HPDE6-E6E7 (cell line): ENCODE measurements at regions not wholly inside any gene's neighbourhood (a gene's known extent, or its start where the extent isn't known, plus 50 kb on each side); places are given as distances from the start of the nearest gene placed in this dataset.
"Not testable (repeated sequence)": the region's sequence is repeated elsewhere in the genome, so short reads cannot be mapped to it uniquely, and the experiment has no call there.

ENCODE experiments used
- DNase-seq: peaks from one replicate; pipeline ENCODE4 v3.0.0; 2011; ENCODE audit warnings: missing footprints; ENCODE audit errors: extremely low spot score

GRCh38 chr3:6421666-6422445, 439.1 kb upstream of the GRM7 start:
- DNase-seq = no peak

GRCh38 chr3:6425289-6425820, 435.6 kb upstream of the GRM7 start:
- DNase-seq = no peak

GRCh38 chr3:6428276-6428675, 432.6 kb upstream of the GRM7 start:
- DNase-seq = not testable (repeated sequence)

- DNase-seq = no peak
Measured at GRCh38 chr3:6435951-6436350, 425.0 kb upstream of the GRM7 start.

- DNase-seq = no peak
Measured at GRCh38 chr3:6437631-6438030, 423.3 kb upstream of the GRM7 start.

- no peak for DNase-seq
Measured at GRCh38 chr3:6438031-6438430, 422.9 kb upstream of the GRM7 start.

GRCh38 chr3:6439226-6439625, 421.7 kb upstream of the GRM7 start:
- DNase-seq = no peak

- DNase-seq = no peak
Measured at GRCh38 chr3:6439824-6440223, 421.1 kb upstream of the GRM7 start.

- DNase-seq = no peak
Measured at GRCh38 chr3:6444888-6445658, 415.8 kb upstream of the GRM7 start.

GRCh38 chr3:6447166-6447801, 413.6 kb upstream of the GRM7 start:
- no peak for DNase-seq

- no peak for DNase-seq
Measured at GRCh38 chr3:6448011-6448410, 412.9 kb upstream of the GRM7 start.

GRCh38 chr3:6449099-6449498, 411.8 kb upstream of the GRM7 start:
- DNase-seq = no peak

- DNase-seq = no peak
Measured at GRCh38 chr3:6452974-6453373, 407.9 kb upstream of the GRM7 start.

- DNase-seq = no peak
Measured at GRCh38 chr3:6455031-6455430, 405.9 kb upstream of the GRM7 start.

GRCh38 chr3:6467186-6467585, 393.7 kb upstream of the GRM7 start:
- no peak for DNase-seq

- DNase-seq = no peak
Measured at GRCh38 chr3:6468589-6468988, 392.3 kb upstream of the GRM7 start.

- no peak for DNase-seq
Measured at GRCh38 chr3:6471744-6472143, 389.2 kb upstream of the GRM7 start.

- DNase-seq = not testable (repeated sequence)
Measured at GRCh38 chr3:6490487-6491327, 370.2 kb upstream of the GRM7 start.

- no peak for DNase-seq
Measured at GRCh38 chr3:6491768-6492167, 369.1 kb upstream of the GRM7 start.

GRCh38 chr3:6492306-6492705, 368.6 kb upstream of the GRM7 start:
- no peak for DNase-seq

- DNase-seq = not testable (repeated sequence)
Measured at GRCh38 chr3:6498944-6499343, 362.0 kb upstream of the GRM7 start.

- no peak for DNase-seq
Measured at GRCh38 chr3:6504347-6504746, 356.6 kb upstream of the GRM7 start.
